ENCODE measurements at regions not wholly inside any gene's neighbourhood (a gene's known extent, or its start where the extent isn't known, plus 50 kb on each side); places are given as distances from the start of the nearest gene placed in this dataset.

GRCh38 chr17:13442361-13442760 lies 159.4 kb downstream of the HS3ST3A1 start:
- Mint-ChIP-seq H3K27ac (no peak overlapping the region), H3K27me3 (ENCODE audit: low read depth) (no peaks in the 10 kb centered on the region), H3K4me1 (ENCODE audit: low read depth) (no peaks in the 10 kb centered on the region), H3K36me3 (ENCODE audit: low read depth) (no peaks in the 10 kb centered on the region), H3K9me3 (ENCODE audit: insufficient read depth) (peaks cover 6% of the 10 kb centered on the region), H3K4me3 (no peak overlapping the region)
- POLR2A ChIA-PET, result no interaction called here
- DNase-seq (no peak), ATAC-seq (no peak)
- CTCF ChIA-PET, result no interaction called here

- DNase-seq (no peak), ATAC-seq (no peak)
- Mint-ChIP-seq H3K4me1 (ENCODE audit: low read depth) (no peaks in the 10 kb centered on the region), H3K27me3 (ENCODE audit: low read depth) (no peaks in the 10 kb centered on the region), H3K4me3 (no peak overlapping the region), H3K9me3 (ENCODE audit: insufficient read depth) (peaks cover 6% of the 10 kb centered on the region), H3K36me3 (ENCODE audit: low read depth) (no peaks in the 10 kb centered on the region), H3K27ac (no peak overlapping the region)
- POLR2A ChIA-PET, result no interaction called here
- CTCF ChIA-PET, result no interaction called here
These were observed 159.9 kb downstream of the HS3ST3A1 start for GRCh38 chr17:13441873-13442272.

- H3K9me3 Mint-ChIP-seq (ENCODE audit: insufficient read depth), result peaks cover 6% of the 10 kb centered on the region
- no peaks in the 10 kb centered on the region for H3K4me1 Mint-ChIP-seq (ENCODE audit: low read depth)
- H3K27ac Mint-ChIP-seq, result no peak overlapping the region
- DNase-seq (no peak), ATAC-seq (no peak)
- ChIA-PET POLR2A (no interaction called here), CTCF (no interaction called here)
- no peaks in the 10 kb centered on the region for H3K27me3 Mint-ChIP-seq (ENCODE audit: low read depth)
- no peak overlapping the region for H3K4me3 Mint-ChIP-seq
- H3K36me3 Mint-ChIP-seq (ENCODE audit: low read depth), result no peaks in the 10 kb centered on the region
These were observed 163.6 kb downstream of the HS3ST3A1 start for GRCh38 chr17:13437966-13438779.

GRCh38 chr17:13435230-13435629 lies 166.5 kb downstream of the HS3ST3A1 start:
- Mint-ChIP-seq H3K36me3 (ENCODE audit: low read depth) (no peaks in the 10 kb centered on the region), H3K4me3 (no peak overlapping the region), H3K4me1 (ENCODE audit: low read depth) (no peaks in the 10 kb centered on the region), H3K27me3 (ENCODE audit: low read depth) (no peaks in the 10 kb centered on the region), H3K9me3 (ENCODE audit: insufficient read depth) (no peaks in the 10 kb centered on the region), H3K27ac (no peak overlapping the region)
- CTCF ChIA-PET, result no interaction called here
- ATAC-seq (no peak), DNase-seq (no peak)
- POLR2A ChIA-PET, result no interaction called here

GRCh38 chr17:13429201-13429600 lies 172.5 kb downstream of the HS3ST3A1 start:
- Mint-ChIP-seq H3K9me3 (ENCODE audit: insufficient read depth) (no peaks in the 10 kb centered on the region), H3K27me3 (ENCODE audit: low read depth) (no peaks in the 10 kb centered on the region), H3K4me1 (ENCODE audit: low read depth) (no peaks in the 10 kb centered on the region), H3K27ac (no peak overlapping the region), H3K4me3 (no peak overlapping the region), H3K36me3 (ENCODE audit: low read depth) (no peaks in the 10 kb centered on the region)
- CTCF ChIA-PET, result no interaction called here
- POLR2A ChIA-PET, result no interaction called here
- no peak for DNase-seq
- ATAC-seq, result no peak

- Mint-ChIP-seq H3K9me3 (ENCODE audit: insufficient read depth) (no peaks in the 10 kb centered on the region), H3K4me1 (ENCODE audit: low read depth) (no peaks in the 10 kb centered on the region), H3K27me3 (ENCODE audit: low read depth) (no peaks in the 10 kb centered on the region), H3K36me3 (ENCODE audit: low read depth) (no peaks in the 10 kb centered on the region), H3K4me3 (no peak overlapping the region), H3K27ac (no peak overlapping the region)
- no peak for ATAC-seq
- ChIA-PET POLR2A (no interaction called here), CTCF (no interaction called here)
- DNase-seq, result no peak
These were observed 173.1 kb downstream of the HS3ST3A1 start for GRCh38 chr17:13428611-13429042.

- Mint-ChIP-seq H3K27ac (no peak overlapping the region), H3K9me3 (ENCODE audit: insufficient read depth) (no peaks in the 10 kb centered on the region), H3K4me3 (no peak overlapping the region), H3K36me3 (ENCODE audit: low read depth) (no peaks in the 10 kb centered on the region), H3K27me3 (ENCODE audit: low read depth) (no peaks in the 10 kb centered on the region), H3K4me1 (ENCODE audit: low read depth) (no peaks in the 10 kb centered on the region)
- POLR2A ChIA-PET, result no interaction called here
- CTCF ChIA-PET, result no interaction called here
- ATAC-seq (no peak), DNase-seq (no peak)
These were observed 174.7 kb downstream of the HS3ST3A1 start for GRCh38 chr17:13426991-13427390.

GRCh38 chr17:13425390-13425789 lies 176.3 kb downstream of the HS3ST3A1 start:
- no peaks in the 10 kb centered on the region for H3K36me3 Mint-ChIP-seq (ENCODE audit: low read depth)
- CTCF ChIA-PET, result no interaction called here
- H3K4me1 Mint-ChIP-seq (ENCODE audit: low read depth), result no peaks in the 10 kb centered on the region
- H3K27ac Mint-ChIP-seq, result no peak overlapping the region
- DNase-seq (no peak), ATAC-seq (no peak)
- POLR2A ChIA-PET, result no interaction called here
- H3K9me3 Mint-ChIP-seq (ENCODE audit: insufficient read depth), result no peaks in the 10 kb centered on the region
- H3K4me3 Mint-ChIP-seq, result no peak overlapping the region
- H3K27me3 Mint-ChIP-seq (ENCODE audit: low read depth), result no peaks in the 10 kb centered on the region

- ChIA-PET POLR2A (no interaction called here), CTCF (no interaction called here)
- no peak for ATAC-seq
- Mint-ChIP-seq H3K36me3 (ENCODE audit: low read depth) (no peaks in the 10 kb centered on the region), H3K27ac (no peak overlapping the region), H3K4me1 (ENCODE audit: low read depth) (no peaks in the 10 kb centered on the region), H3K4me3 (no peak overlapping the region), H3K27me3 (ENCODE audit: low read depth) (no peaks in the 10 kb centered on the region), H3K9me3 (ENCODE audit: insufficient read depth) (no peaks in the 10 kb centered on the region)
- DNase-seq, result no peak
These were observed 180.1 kb downstream of the HS3ST3A1 start for GRCh38 chr17:13421581-13422130.

- ChIA-PET CTCF (no interaction called here), POLR2A (no interaction called here)
- H3K9me3 Mint-ChIP-seq (ENCODE audit: insufficient read depth), result no peaks in the 10 kb centered on the region
- DNase-seq (no peak), ATAC-seq (no peak)
- H3K27me3 Mint-ChIP-seq (ENCODE audit: low read depth), result no peaks in the 10 kb centered on the region
- H3K36me3 Mint-ChIP-seq (ENCODE audit: low read depth), result no peaks in the 10 kb centered on the region
- no peak overlapping the region for H3K4me3 Mint-ChIP-seq
- H3K4me1 Mint-ChIP-seq (ENCODE audit: low read depth), result no peaks in the 10 kb centered on the region
- H3K27ac Mint-ChIP-seq, result no peak overlapping the region
These were observed 180.9 kb downstream of the HS3ST3A1 start for GRCh38 chr17:13420878-13421277.

- ChIA-PET CTCF (no interaction called here), POLR2A (no interaction called here)
- no peak for ATAC-seq
- Mint-ChIP-seq H3K9me3 (ENCODE audit: insufficient read depth) (no peaks in the 10 kb centered on the region), H3K27ac (no peak overlapping the region), H3K36me3 (ENCODE audit: low read depth) (no peaks in the 10 kb centered on the region), H3K4me3 (no peak overlapping the region), H3K27me3 (ENCODE audit: low read depth) (no peaks in the 10 kb centered on the region), H3K4me1 (ENCODE audit: low read depth) (no peaks in the 10 kb centered on the region)
- DNase-seq, result no peak
These were observed 181.3 kb downstream of the HS3ST3A1 start for GRCh38 chr17:13420418-13420826.

- no peaks in the 10 kb centered on the region for H3K9me3 Mint-ChIP-seq (ENCODE audit: insufficient read depth)
- H3K4me3 Mint-ChIP-seq, result no peak overlapping the region
- POLR2A ChIA-PET, result no interaction called here
- ATAC-seq, result no peak
- no peaks in the 10 kb centered on the region for H3K27me3 Mint-ChIP-seq (ENCODE audit: low read depth)
- DNase-seq, result no peak
- CTCF ChIA-PET, result no interaction called here
- no peaks in the 10 kb centered on the region for H3K36me3 Mint-ChIP-seq (ENCODE audit: low read depth)
- no peak overlapping the region for H3K27ac Mint-ChIP-seq
- no peaks in the 10 kb centered on the region for H3K4me1 Mint-ChIP-seq (ENCODE audit: low read depth)
These were observed 182.1 kb downstream of the HS3ST3A1 start for GRCh38 chr17:13419676-13420075.

- no peaks in the 10 kb centered on the region for H3K9me3 Mint-ChIP-seq (ENCODE audit: insufficient read depth)
- ChIA-PET POLR2A (no interaction called here), CTCF (no interaction called here)
- ATAC-seq, result no peak
- H3K4me1 Mint-ChIP-seq (ENCODE audit: low read depth), result no peaks in the 10 kb centered on the region
- no peak overlapping the region for H3K27ac Mint-ChIP-seq
- DNase-seq, result no peak
- no peaks in the 10 kb centered on the region for H3K36me3 Mint-ChIP-seq (ENCODE audit: low read depth)
- no peaks in the 10 kb centered on the region for H3K27me3 Mint-ChIP-seq (ENCODE audit: low read depth)
- H3K4me3 Mint-ChIP-seq, result no peak overlapping the region
These were observed 182.8 kb downstream of the HS3ST3A1 start for GRCh38 chr17:13418891-13419290.
